Activated CD8-positive, alpha-beta T cell treated with anti-CD3 and anti-CD28 coated beads for 36 hours (primary cell): ENCODE measurements at regions not wholly inside any gene's neighbourhood (a gene's known extent, or its start where the extent isn't known, plus 50 kb on each side); places are given as distances from the start of the nearest gene placed in this dataset.
"Not testable (repeated sequence)": the region's sequence is repeated elsewhere in the genome, so short reads cannot be mapped to it uniquely, and the experiment has no call there.

Experiments
- ATAC-seq: fragments of 200-7000 bp; cut with Tn5 transposase; one replicate; pipeline ENCODE4 v1.10.0; 2021; ENCODE audit warnings: mild to moderate bottlenecking, moderate library complexity
- CTCF ChIA-PET: fragments of 350-600 bp; sonication (Branson Sonifier 250); formaldehyde crosslinking; loops from one replicate; lab custom pipeline; 2021; ENCODE audit warnings: antibody characterized with exemption; lab: Charles Lee
- POLR2A ChIA-PET: fragments of 350-600 bp; sonication (Branson Sonifier 250); formaldehyde crosslinking; loops from one replicate; lab custom pipeline; 2021; ENCODE audit warnings: antibody characterized with exemption; lab: Charles Lee
- DNase-seq: peaks from one replicate; pipeline ENCODE4 v3.0.0-alpha.2; 2020
- H3K27ac Mint-ChIP-seq: one replicate; pipeline ENCODE4 v1.8.0; 2021; ENCODE audit warnings: mild to moderate bottlenecking, mixed read lengths
- H3K27me3 Mint-ChIP-seq: one replicate; pipeline ENCODE4 v1.8.0; 2021; ENCODE audit warnings: mixed read lengths
- H3K36me3 Mint-ChIP-seq: one replicate; pipeline ENCODE4 v1.8.0; 2021; ENCODE audit warnings: low read depth, mixed read lengths
- H3K4me1 Mint-ChIP-seq: one replicate; pipeline ENCODE4 v1.8.0; 2021; ENCODE audit warnings: low read depth, mixed read lengths
- H3K4me3 Mint-ChIP-seq: one replicate; pipeline ENCODE4 v1.8.0; 2021; ENCODE audit warnings: mild to moderate bottlenecking, moderate library complexity, mixed read lengths
- H3K9me3 Mint-ChIP-seq: one replicate; pipeline ENCODE4 v1.8.0; 2021; ENCODE audit warnings: mixed read lengths
- CTCF ChIP-seq: fragments of 200-600 bp; IDR thresholded peaks from one replicate; pipeline ENCODE4 v1.8.0; 2022; ENCODE audit warnings: antibody characterized with exemption, mild to moderate bottlenecking
- intact Hi-C: fragments of 100-400 bp; cut with micrococcal nuclease; formaldehyde crosslinking; loops from one replicate; pipeline ENCODE4 v1.10.0; 2022

DNA sequence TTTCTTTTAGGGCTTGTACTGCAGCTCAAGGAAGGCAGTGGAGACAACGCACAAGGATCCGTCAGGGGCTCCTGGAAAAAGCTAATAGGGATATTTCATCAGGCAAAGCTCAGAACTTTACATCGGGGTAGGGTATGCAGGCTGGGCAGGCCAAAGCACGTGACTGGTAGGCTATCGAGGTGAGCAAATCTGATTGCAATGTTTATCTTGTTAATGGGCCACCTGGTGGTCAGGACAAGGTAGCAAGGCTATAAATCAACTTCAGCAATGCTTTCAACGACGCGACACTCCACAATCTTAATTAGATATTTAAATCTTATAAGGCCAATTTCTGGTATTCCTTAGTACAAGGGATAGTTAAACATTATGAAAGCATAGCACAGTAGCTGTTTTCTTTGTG, 1302.8 kb upstream of the EYS start:
- Mint-ChIP-seq H3K27ac (no peak overlapping the region), H3K36me3 (no peaks in the 10 kb centered on the region), H3K4me1 (no peaks in the 10 kb centered on the region), H3K9me3 (peaks cover 15% of the 10 kb centered on the region), H3K4me3 (no peak overlapping the region), H3K27me3 (no peaks in the 10 kb centered on the region)
- CTCF ChIA-PET = no interaction called here
- TF ChIP-seq CTCF = no peak
- DNase-seq = no peak
- intact Hi-C loops = no loop called here
- no peak for ATAC-seq
- POLR2A ChIA-PET = no interaction called here

DNA sequence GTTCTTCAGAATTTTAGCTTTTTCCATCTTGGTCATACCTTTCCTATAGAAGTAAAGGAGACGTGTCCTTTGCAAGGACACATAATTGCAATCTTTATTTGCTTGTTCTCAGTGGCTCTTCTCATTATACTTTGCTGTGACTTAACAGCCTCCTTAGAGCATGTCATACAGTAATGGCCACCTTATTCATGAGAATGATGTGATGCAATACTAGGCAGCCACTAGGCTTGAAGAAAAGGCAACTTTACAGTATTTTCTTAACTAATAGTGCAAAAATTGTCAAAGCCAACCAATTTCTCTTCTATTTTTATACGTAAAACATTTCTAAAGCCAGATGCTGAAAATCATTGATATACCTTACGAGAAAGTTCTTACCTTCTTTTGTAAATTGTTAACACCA, 1296.8 kb upstream of the EYS start:
- POLR2A ChIA-PET = no interaction called here
- Mint-ChIP-seq H3K36me3 (no peaks in the 10 kb centered on the region), H3K4me1 (no peaks in the 10 kb centered on the region), H3K27me3 (no peaks in the 10 kb centered on the region), H3K4me3 (no peak overlapping the region), H3K9me3 (peaks cover 11% of the 10 kb centered on the region), H3K27ac (no peak overlapping the region)
- CTCF ChIA-PET = no interaction called here
- DNase-seq (no peak), ATAC-seq (no peak)
- TF ChIP-seq CTCF = no peak
- intact Hi-C loops = no loop called here

- Mint-ChIP-seq H3K9me3 (peaks cover 6% of the 10 kb centered on the region), H3K27me3 (no peaks in the 10 kb centered on the region), H3K4me3 (no peak overlapping the region), H3K4me1 (no peaks in the 10 kb centered on the region), H3K36me3 (no peaks in the 10 kb centered on the region), H3K27ac (no peak overlapping the region)
- intact Hi-C loops = no loop called here
- TF ChIP-seq CTCF = no peak
- DNase-seq (no peak), ATAC-seq (no peak)
- CTCF ChIA-PET = no interaction called here
- POLR2A ChIA-PET = no interaction called here
These were observed 1293.1 kb upstream of the EYS start for GRCh38 chr6:67000121-67000520.

GRCh38 chr6:66997579-66997978, 1290.6 kb upstream of the EYS start:
- H3K27ac Mint-ChIP-seq, H3K4me3 Mint-ChIP-seq, intact Hi-C loops, H3K36me3 Mint-ChIP-seq, H3K9me3 Mint-ChIP-seq, DNase-seq, H3K4me1 Mint-ChIP-seq, POLR2A ChIA-PET, H3K27me3 Mint-ChIP-seq, CTCF ChIA-PET, ATAC-seq: not testable (repeated sequence)

DNA sequence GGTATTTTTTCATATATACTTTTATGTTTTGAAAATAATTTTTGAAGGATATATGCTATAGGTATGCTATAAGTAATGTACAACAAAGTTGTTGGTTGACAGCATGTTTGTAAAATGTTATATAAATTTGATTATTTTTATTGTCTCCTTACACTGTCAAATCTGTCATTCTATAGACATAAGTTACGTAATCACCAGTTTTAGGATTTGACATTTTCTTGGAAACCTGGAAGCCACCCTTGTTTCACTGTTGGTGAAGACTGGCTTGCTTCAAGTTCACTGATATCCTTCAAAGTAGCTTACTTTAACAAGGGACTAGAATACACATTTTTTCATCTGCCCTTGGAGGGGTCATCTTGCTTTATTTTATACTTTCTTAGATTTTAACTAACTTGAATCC, 1288.6 kb upstream of the EYS start:
- Mint-ChIP-seq H3K27me3 (no peaks in the 10 kb centered on the region), H3K27ac (no peak overlapping the region), H3K9me3 (peaks cover 8% of the 10 kb centered on the region), H3K4me3 (no peak overlapping the region), H3K4me1 (no peaks in the 10 kb centered on the region), H3K36me3 (no peaks in the 10 kb centered on the region)
- no peak for DNase-seq
- ChIA-PET CTCF (no interaction called here), POLR2A (no interaction called here)
- intact Hi-C loops = no loop called here
- TF ChIP-seq CTCF = no peak
- no peak for ATAC-seq

DNA sequence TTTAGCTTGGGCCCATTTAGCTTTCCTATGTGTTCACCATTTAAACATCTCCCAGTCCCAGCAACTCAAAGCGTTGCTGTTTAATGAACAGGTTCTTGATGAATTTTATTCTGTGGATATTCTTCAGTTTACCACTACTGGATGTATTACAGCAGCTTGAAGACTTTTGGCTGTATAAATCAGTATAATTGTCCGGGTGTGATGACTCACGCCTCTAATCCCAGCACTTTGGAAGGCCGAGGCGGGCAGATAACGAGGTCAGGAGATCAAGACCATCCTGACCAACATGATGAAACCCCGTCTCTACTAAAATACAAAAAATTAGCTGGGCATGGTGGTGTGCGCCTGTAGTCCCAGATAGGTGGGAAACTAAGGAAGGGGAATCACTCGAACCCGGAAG, 1286.7 kb upstream of the EYS start:
- H3K9me3 Mint-ChIP-seq, ATAC-seq, POLR2A ChIA-PET, DNase-seq, H3K4me3 Mint-ChIP-seq, H3K36me3 Mint-ChIP-seq, H3K27ac Mint-ChIP-seq, intact Hi-C loops, H3K27me3 Mint-ChIP-seq, H3K4me1 Mint-ChIP-seq: not testable (repeated sequence)
- CTCF ChIA-PET = interaction anchor here (1.3 kb wide), 1 partner anchor 36 kb away, joined by 3 read pairs; no protein-coding TSS in a partner anchor
